ENCODE measurements at regions not wholly inside any gene's neighbourhood (a gene's known extent, or its start where the extent isn't known, plus 50 kb on each side); places are given as distances from the start of the nearest gene placed in this dataset.

GRCh38 chr14:97602438-97603117, 805.4 kb downstream of the VRK1 start:
- TF ChIP-seq CTCF (IDR thresholded peaks at IDR 0.05; ENCODE audit: insufficient read depth, low read depth, low read length) (no peak), EZH2 (IDR thresholded peaks at IDR 0.05; ENCODE audit: insufficient read depth, low read length) (no peak)

Measured in astrocyte (in vitro differentiated cells and primary cell).